ENCODE measurements at regions not wholly inside any gene's neighbourhood (a gene's known extent, or its start where the extent isn't known, plus 50 kb on each side); places are given as distances from the start of the nearest gene placed in this dataset.

- Histone ChIP-seq H3K9me3 (no peaks in the 10 kb centered on the region), H3K4me1 (no peaks in the 10 kb centered on the region), H3K36me3 (no peaks in the 10 kb centered on the region), H3K27me3 (no peaks in the 10 kb centered on the region), H3K4me3 (ENCODE audit: low read depth, low read length) (no peak overlapping the region)
- DNase-seq, result no peak
- TF ChIP-seq CTCF (IDR thresholded peaks at IDR 0.05; ENCODE audit: low read depth, low read length), result no peak
Observed at GRCh38 chr4:13917015-13917414, 289.5 kb upstream of the BOD1L1 start.

GRCh38 chr4:13918110-13918509 lies 290.6 kb upstream of the BOD1L1 start:
- Histone ChIP-seq H3K9me3 (no peaks in the 10 kb centered on the region), H3K4me1 (no peaks in the 10 kb centered on the region), H3K36me3 (no peaks in the 10 kb centered on the region), H3K4me3 (ENCODE audit: low read depth, low read length) (no peak overlapping the region), H3K27me3 (no peaks in the 10 kb centered on the region)
- DNase-seq, result no peak
- TF ChIP-seq CTCF (IDR thresholded peaks at IDR 0.05; ENCODE audit: low read depth, low read length), result no peak

GRCh38 chr4:13918991-13919441 lies 291.5 kb upstream of the BOD1L1 start:
- no peaks in the 10 kb centered on the region for H3K9me3 ChIP-seq
- no peaks in the 10 kb centered on the region for H3K4me1 ChIP-seq
- TF ChIP-seq CTCF (IDR thresholded peaks at IDR 0.05; ENCODE audit: low read depth, low read length), result no peak
- H3K36me3 ChIP-seq, result no peaks in the 10 kb centered on the region
- DNase-seq, result no peak
- no peaks in the 10 kb centered on the region for H3K27me3 ChIP-seq
- no peak overlapping the region for H3K4me3 ChIP-seq (ENCODE audit: low read depth, low read length)

GRCh38 chr4:13920111-13920875 lies 292.8 kb upstream of the BOD1L1 start:
- no peaks in the 10 kb centered on the region for H3K27me3 ChIP-seq
- TF ChIP-seq CTCF (IDR thresholded peaks at IDR 0.05; ENCODE audit: low read depth, low read length), result no peak
- DNase-seq, result no peak
- H3K36me3 ChIP-seq, result no peaks in the 10 kb centered on the region
- H3K4me3 ChIP-seq (ENCODE audit: low read depth, low read length), result no peak overlapping the region
- no peaks in the 10 kb centered on the region for H3K9me3 ChIP-seq
- no peaks in the 10 kb centered on the region for H3K4me1 ChIP-seq

- DNase-seq, result no peak
- no peaks in the 10 kb centered on the region for H3K36me3 ChIP-seq
- TF ChIP-seq CTCF (IDR thresholded peaks at IDR 0.05; ENCODE audit: low read depth, low read length), result no peak
Observed at GRCh38 chr4:13920901-13921300, 293.4 kb upstream of the BOD1L1 start.

GRCh38 chr4:13921805-13922204 lies 294.3 kb upstream of the BOD1L1 start:
- no peak for DNase-seq
- no peak overlapping the region for H3K4me3 ChIP-seq (ENCODE audit: low read depth, low read length)

More at GRCh38 chr4:13920901-13921300, 293.4 kb upstream of the BOD1L1 start:
- H3K4me3 ChIP-seq (ENCODE audit: low read depth, low read length), result no peak overlapping the region
- no peaks in the 10 kb centered on the region for H3K27me3 ChIP-seq
- H3K9me3 ChIP-seq, result no peaks in the 10 kb centered on the region
- H3K4me1 ChIP-seq, result no peaks in the 10 kb centered on the region

More at GRCh38 chr4:13921805-13922204, 294.3 kb upstream of the BOD1L1 start:
- TF ChIP-seq CTCF (IDR thresholded peaks at IDR 0.05; ENCODE audit: low read depth, low read length), result no peak
- no peaks in the 10 kb centered on the region for H3K27me3 ChIP-seq
- H3K9me3 ChIP-seq, result no peaks in the 10 kb centered on the region
- H3K4me1 ChIP-seq, result no peaks in the 10 kb centered on the region
- H3K36me3 ChIP-seq, result no peaks in the 10 kb centered on the region

All from BE2C (cell line).